Panc1 (cell line): ENCODE measurements at regions not wholly inside any gene's neighbourhood (a gene's known extent, or its start where the extent isn't known, plus 50 kb on each side); places are given as distances from the start of the nearest gene placed in this dataset.

ENCODE experiments used
- CTCF ChIP-seq: fragments of 450-650 bp; IDR thresholded peaks from 2 replicates; pipeline ENCODE4 v1.5.1; 2017; ENCODE audit warnings: mild to moderate bottlenecking
- POLR2AphosphoS5 ChIP-seq: IDR thresholded peaks from 2 replicates; pipeline ENCODE4 v1.6.1; 2012; ENCODE audit warnings: mild to moderate bottlenecking, low read depth, low read length, moderate library complexity
- TF ChIP-seq, protein P1 (sequence below), 2 experiments: IDR thresholded peaks; 2 replicates each; pipeline ENCODE4 v1.6.1; 2011 to 2012; ENCODE audit warnings: low read depth in 2 of 2, control low read depth in 1 of 2, low read length in 1 of 2, mild to moderate bottlenecking in 1 of 2, moderate library complexity in 1 of 2; ENCODE audit not compliant: insufficient read depth in 1 of 2

- TF ChIP-seq CTCF (no peak), POLR2AphosphoS5 (no peak)
- TF ChIP-seq, protein P1, sequence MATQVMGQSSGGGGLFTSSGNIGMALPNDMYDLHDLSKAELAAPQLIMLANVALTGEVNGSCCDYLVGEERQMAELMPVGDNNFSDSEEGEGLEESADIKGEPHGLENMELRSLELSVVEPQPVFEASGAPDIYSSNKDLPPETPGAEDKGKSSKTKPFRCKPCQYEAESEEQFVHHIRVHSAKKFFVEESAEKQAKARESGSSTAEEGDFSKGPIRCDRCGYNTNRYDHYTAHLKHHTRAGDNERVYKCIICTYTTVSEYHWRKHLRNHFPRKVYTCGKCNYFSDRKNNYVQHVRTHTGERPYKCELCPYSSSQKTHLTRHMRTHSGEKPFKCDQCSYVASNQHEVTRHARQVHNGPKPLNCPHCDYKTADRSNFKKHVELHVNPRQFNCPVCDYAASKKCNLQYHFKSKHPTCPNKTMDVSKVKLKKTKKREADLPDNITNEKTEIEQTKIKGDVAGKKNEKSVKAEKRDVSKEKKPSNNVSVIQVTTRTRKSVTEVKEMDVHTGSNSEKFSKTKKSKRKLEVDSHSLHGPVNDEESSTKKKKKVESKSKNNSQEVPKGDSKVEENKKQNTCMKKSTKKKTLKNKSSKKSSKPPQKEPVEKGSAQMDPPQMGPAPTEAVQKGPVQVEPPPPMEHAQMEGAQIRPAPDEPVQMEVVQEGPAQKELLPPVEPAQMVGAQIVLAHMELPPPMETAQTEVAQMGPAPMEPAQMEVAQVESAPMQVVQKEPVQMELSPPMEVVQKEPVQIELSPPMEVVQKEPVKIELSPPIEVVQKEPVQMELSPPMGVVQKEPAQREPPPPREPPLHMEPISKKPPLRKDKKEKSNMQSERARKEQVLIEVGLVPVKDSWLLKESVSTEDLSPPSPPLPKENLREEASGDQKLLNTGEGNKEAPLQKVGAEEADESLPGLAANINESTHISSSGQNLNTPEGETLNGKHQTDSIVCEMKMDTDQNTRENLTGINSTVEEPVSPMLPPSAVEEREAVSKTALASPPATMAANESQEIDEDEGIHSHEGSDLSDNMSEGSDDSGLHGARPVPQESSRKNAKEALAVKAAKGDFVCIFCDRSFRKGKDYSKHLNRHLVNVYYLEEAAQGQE (IDR thresholded peaks at IDR 0.05; ENCODE audit: insufficient read depth in 1 of 2, low read depth in 2 of 2, low read length in 1 of 2), result no peak
These were observed 192.8 kb upstream of the EEA1 start for GRCh38 chr12:93121729-93122488.
